Fibroblast of lung (primary cell): ENCODE measurements at regions not wholly inside any gene's neighbourhood (a gene's known extent, or its start where the extent isn't known, plus 50 kb on each side); places are given as distances from the start of the nearest gene placed in this dataset.

ENCODE experiments used
- DNase-seq, 2 donors: peaks; one replicate each; pipeline versions ENCODE4 v3.0.0 to v3.0.0-alpha.2; 2010; ENCODE audit warnings: low read depth in 2 of 2
- H2AFZ ChIP-seq: 2 replicates; pipeline ENCODE4 v1.5.1; 2012; ENCODE audit warnings: low read length, control low read depth, inconsistent platforms
- H3K27ac ChIP-seq: 2 replicates; pipeline ENCODE4 v1.5.1; 2011; ENCODE audit warnings: low read length, control low read depth; ENCODE audit not compliant: insufficient read depth
- H3K27me3 ChIP-seq: 2 replicates; pipeline ENCODE4 v1.5.1; 2011; ENCODE audit warnings: mild to moderate bottlenecking, low read length; ENCODE audit not compliant: control insufficient read depth, insufficient read depth
- H3K36me3 ChIP-seq: 2 replicates; pipeline ENCODE4 v1.5.1; 2011; ENCODE audit warnings: low read length; ENCODE audit not compliant: control insufficient read depth, insufficient read depth
- H3K4me1 ChIP-seq: 2 replicates; pipeline ENCODE4 v1.5.1; 2011; ENCODE audit warnings: low read length; ENCODE audit not compliant: control insufficient read depth, insufficient read depth; ENCODE audit errors: extremely low read depth
- H3K4me2 ChIP-seq: 2 replicates; pipeline ENCODE4 v1.5.1; 2011; ENCODE audit warnings: low read length, control low read depth; ENCODE audit not compliant: insufficient read depth; ENCODE audit errors: extremely low read depth
- H3K4me3 ChIP-seq, 4 experiments: fragments of 200-600 bp in 1 of 4; sonication (generic) in 1 of 4; replicated peaks in 1 of 4; 2 replicates each; pipeline ENCODE4 v1.5.1; 2011 to 2016; ENCODE audit warnings: low read length in 4 of 4, low read depth in 3 of 4, mild to moderate bottlenecking in 3 of 4, control low read depth in 2 of 4, inconsistent platforms in 1 of 4, mixed read lengths in 1 of 4; ENCODE audit not compliant: insufficient read depth in 1 of 4; ENCODE audit errors: control extremely low read depth in 1 of 4
- H3K79me2 ChIP-seq: 2 replicates; pipeline ENCODE4 v1.5.1; 2012; ENCODE audit warnings: mild to moderate bottlenecking, low read length, inconsistent platforms; ENCODE audit not compliant: control insufficient read depth, insufficient read depth
- H3K9ac ChIP-seq: 2 replicates; pipeline ENCODE4 v1.5.1; 2011; ENCODE audit warnings: mild to moderate bottlenecking, low read length, control low read depth; ENCODE audit not compliant: insufficient read depth
- H3K9me3 ChIP-seq: 2 replicates; pipeline ENCODE4 v1.5.1; 2012; ENCODE audit warnings: low read depth, low read length; ENCODE audit not compliant: control insufficient read depth, insufficient read depth
- H4K20me1 ChIP-seq: 2 replicates; pipeline ENCODE4 v1.5.1; 2011; ENCODE audit warnings: low read length; ENCODE audit not compliant: control insufficient read depth, insufficient read depth; ENCODE audit errors: extremely low read depth
- EZH2 ChIP-seq: IDR thresholded peaks from 2 replicates; pipeline ENCODE4 v1.5.1; 2012; ENCODE audit warnings: low read length, control low read depth, mild to moderate bottlenecking; ENCODE audit errors: missing control alignments
- TF ChIP-seq, protein P1 (sequence below), 2 donors: IDR thresholded peaks in 1 of 2; conservative IDR thresholded peaks in 1 of 2; 1 replicate in 1 of 2; 2 replicates in 1 of 2; pipeline ENCODE4 v1.5.1; 2011 to 2012; ENCODE audit warnings: low read length in 2 of 2, control low read depth in 1 of 2, inconsistent platforms in 1 of 2, low read depth in 1 of 2, mild to moderate bottlenecking in 1 of 2

DNA sequence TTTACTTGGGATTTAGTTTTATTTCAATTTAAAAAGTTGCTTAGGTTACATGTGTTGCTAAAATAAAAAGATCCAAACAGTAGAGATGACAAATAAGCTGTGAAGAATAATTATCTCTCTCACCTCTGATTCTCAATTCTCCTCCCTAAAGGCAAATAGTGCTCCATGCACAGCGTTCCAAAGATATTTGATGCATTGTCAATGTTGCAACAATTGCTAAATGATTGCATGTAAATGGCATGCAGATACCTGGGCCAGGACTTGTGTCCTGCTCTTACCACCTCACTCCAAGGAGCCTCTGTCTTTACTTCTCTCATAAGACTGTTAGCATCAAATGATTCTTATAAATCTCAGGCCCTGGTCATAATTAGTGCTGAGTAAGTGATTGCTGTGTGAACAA lies 217.7 kb downstream of the SEC23IP start:
- DNase-seq: no peak
- Histone ChIP-seq H3K9ac (no peak overlapping the region), H2AFZ (no peak overlapping the region), H4K20me1 (no peaks in the 10 kb centered on the region), H3K27me3 (no peaks in the 10 kb centered on the region), H3K9me3 (no peaks in the 10 kb centered on the region), H3K4me1 (no peaks in the 10 kb centered on the region), H3K27ac (no peak overlapping the region), H3K36me3 (no peaks in the 10 kb centered on the region), H3K79me2 (no peaks in the 10 kb centered on the region), H3K4me3 (no peak overlapping the region), H3K4me2 (no peak overlapping the region)
- TF ChIP-seq, protein P1, sequence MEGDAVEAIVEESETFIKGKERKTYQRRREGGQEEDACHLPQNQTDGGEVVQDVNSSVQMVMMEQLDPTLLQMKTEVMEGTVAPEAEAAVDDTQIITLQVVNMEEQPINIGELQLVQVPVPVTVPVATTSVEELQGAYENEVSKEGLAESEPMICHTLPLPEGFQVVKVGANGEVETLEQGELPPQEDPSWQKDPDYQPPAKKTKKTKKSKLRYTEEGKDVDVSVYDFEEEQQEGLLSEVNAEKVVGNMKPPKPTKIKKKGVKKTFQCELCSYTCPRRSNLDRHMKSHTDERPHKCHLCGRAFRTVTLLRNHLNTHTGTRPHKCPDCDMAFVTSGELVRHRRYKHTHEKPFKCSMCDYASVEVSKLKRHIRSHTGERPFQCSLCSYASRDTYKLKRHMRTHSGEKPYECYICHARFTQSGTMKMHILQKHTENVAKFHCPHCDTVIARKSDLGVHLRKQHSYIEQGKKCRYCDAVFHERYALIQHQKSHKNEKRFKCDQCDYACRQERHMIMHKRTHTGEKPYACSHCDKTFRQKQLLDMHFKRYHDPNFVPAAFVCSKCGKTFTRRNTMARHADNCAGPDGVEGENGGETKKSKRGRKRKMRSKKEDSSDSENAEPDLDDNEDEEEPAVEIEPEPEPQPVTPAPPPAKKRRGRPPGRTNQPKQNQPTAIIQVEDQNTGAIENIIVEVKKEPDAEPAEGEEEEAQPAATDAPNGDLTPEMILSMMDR (conservative IDR thresholded peaks at IDR 0.05 in 1 of 2, IDR thresholded peaks at IDR 0.05 in 1 of 2; ENCODE audit: low read depth in 1 of 2, low read length in 2 of 2): no peak
- no peak for TF ChIP-seq EZH2

DNA sequence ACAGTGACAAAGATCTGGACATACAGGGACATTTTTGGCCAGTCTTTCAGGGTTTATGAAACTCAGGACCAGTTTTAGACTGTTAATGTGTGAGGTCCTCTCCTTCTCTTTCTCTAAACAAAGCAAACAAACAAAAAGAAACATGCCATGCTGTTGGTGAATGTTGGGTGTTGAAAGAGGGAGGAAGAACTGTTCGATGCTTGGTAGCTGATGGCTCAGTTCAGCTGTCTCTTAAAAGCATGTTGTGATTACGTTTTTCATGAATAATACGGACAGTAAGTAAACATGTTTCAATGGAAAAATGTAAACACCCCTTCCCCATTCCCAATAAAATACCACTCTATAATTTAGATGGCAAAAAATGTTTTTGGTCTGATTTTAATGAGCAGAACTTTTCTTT lies 219.1 kb downstream of the SEC23IP start:
- H3K27me3 ChIP-seq: no peaks in the 10 kb centered on the region
- H3K79me2 ChIP-seq: no peaks in the 10 kb centered on the region
- no peaks in the 10 kb centered on the region for H3K36me3 ChIP-seq
- no peaks in the 10 kb centered on the region for H3K4me1 ChIP-seq
- H3K4me3 ChIP-seq: no peak overlapping the region
- no peaks in the 10 kb centered on the region for H3K9me3 ChIP-seq
- H3K4me2 ChIP-seq: no peak overlapping the region
- H3K27ac ChIP-seq: no peak overlapping the region
- DNase-seq: no peak
- no peak overlapping the region for H2AFZ ChIP-seq
- H3K9ac ChIP-seq: no peak overlapping the region
- TF ChIP-seq, protein P1 (conservative IDR thresholded peaks at IDR 0.05 in 1 of 2, IDR thresholded peaks at IDR 0.05 in 1 of 2; ENCODE audit: low read depth in 1 of 2, low read length in 2 of 2): no peak
- no peak for TF ChIP-seq EZH2
- H4K20me1 ChIP-seq: no peaks in the 10 kb centered on the region

DNA sequence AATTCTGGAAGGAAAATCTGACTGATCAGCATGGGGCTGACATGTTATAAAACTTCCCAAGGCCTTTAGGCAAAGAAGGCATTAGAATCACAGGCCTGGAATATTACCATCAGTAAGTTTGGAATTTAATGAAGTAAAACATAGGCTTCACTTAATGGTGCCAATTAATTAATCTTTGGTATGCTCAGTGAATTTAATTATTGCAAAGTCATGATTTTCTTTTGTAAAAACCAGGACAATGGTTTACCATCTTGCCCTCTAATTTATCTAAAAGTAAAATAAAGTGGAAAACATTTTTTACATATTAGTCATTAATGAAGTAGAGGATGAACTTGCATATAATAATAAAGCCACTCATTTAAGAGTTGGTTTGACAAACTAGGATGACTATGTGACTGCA lies 220.3 kb downstream of the SEC23IP start:
- H3K9ac ChIP-seq: no peak overlapping the region
- no peak overlapping the region for H3K27ac ChIP-seq
- no peaks in the 10 kb centered on the region for H3K9me3 ChIP-seq
- no peaks in the 10 kb centered on the region for H4K20me1 ChIP-seq
- no peaks in the 10 kb centered on the region for H3K4me1 ChIP-seq
- no peak for TF ChIP-seq EZH2
- TF ChIP-seq, protein P1 (conservative IDR thresholded peaks at IDR 0.05 in 1 of 2, IDR thresholded peaks at IDR 0.05 in 1 of 2; ENCODE audit: low read depth in 1 of 2, low read length in 2 of 2): no peak
- no peak overlapping the region for H3K4me3 ChIP-seq
- no peak overlapping the region for H2AFZ ChIP-seq
- no peak overlapping the region for H3K4me2 ChIP-seq
- DNase-seq: no peak
- no peaks in the 10 kb centered on the region for H3K79me2 ChIP-seq
- H3K36me3 ChIP-seq: no peaks in the 10 kb centered on the region
- H3K27me3 ChIP-seq: no peaks in the 10 kb centered on the region
